CD14-positive monocyte (primary cell): ENCODE measurements at regions not wholly inside any gene's neighbourhood (a gene's known extent, or its start where the extent isn't known, plus 50 kb on each side); places are given as distances from the start of the nearest gene placed in this dataset.

Experiments
- DNase-seq, 3 donors: peaks; one replicate each; pipeline ENCODE4 v3.0.0-alpha.2; 2011 to 2022
- H2AFZ ChIP-seq: 2 replicates; pipeline ENCODE4 v1.6.0; 2012; ENCODE audit warnings: mild to moderate bottlenecking, low read depth, low read length, inconsistent platforms; ENCODE audit not compliant: insufficient read depth, poor library complexity, severe bottlenecking
- H3K27ac ChIP-seq, 2 donors: 1 replicate in 1 of 2; 2 replicates in 1 of 2; pipeline ENCODE4 v1.5.1; 2012 to 2013; ENCODE audit warnings: low read length in 2 of 2, control low read depth in 1 of 2, inconsistent platforms in 1 of 2, low read depth in 1 of 2, mild to moderate bottlenecking in 1 of 2
- H3K27me3 ChIP-seq, 2 donors: one replicate each; pipeline versions ENCODE4 v1.6.0 to v1.6.1; 2011 to 2013; ENCODE audit warnings: low read length in 2 of 2; ENCODE audit not compliant: control insufficient read depth in 2 of 2, insufficient read depth in 2 of 2
- H3K36me3 ChIP-seq, 2 donors: replicated peaks in 1 of 2; 1 replicate in 1 of 2; 2 replicates in 1 of 2; pipeline versions ENCODE4 v1.5.1 to v1.6.1; 2012 to 2013; ENCODE audit warnings: low read length in 2 of 2, control low read depth in 1 of 2, inconsistent platforms in 1 of 2, mild to moderate bottlenecking in 1 of 2; ENCODE audit not compliant: insufficient read depth in 2 of 2, control insufficient read depth in 1 of 2
- H3K4me1 ChIP-seq, 2 donors: 1 replicate in 1 of 2; 2 replicates in 1 of 2; pipeline versions ENCODE4 v1.5.1 to v1.6.1; 2012 to 2013; ENCODE audit warnings: low read length in 2 of 2, control low read depth in 1 of 2, inconsistent platforms in 1 of 2, mild to moderate bottlenecking in 1 of 2, moderate library complexity in 1 of 2; ENCODE audit not compliant: insufficient read depth in 2 of 2, control insufficient read depth in 1 of 2
- H3K4me2 ChIP-seq: replicated peaks from 2 replicates; pipeline ENCODE3; 2012; ENCODE audit warnings: low read length, moderate library complexity, mild to moderate bottlenecking; ENCODE audit not compliant: poor library complexity, severe bottlenecking; ENCODE audit errors: extremely low read depth
- H3K4me3 ChIP-seq, 3 experiments: fragments of 200-600 bp in 1 of 3; sonication (generic) in 1 of 3; replicated peaks in 1 of 3; 1 replicate in 2 of 3; 2 replicates in 1 of 3; pipeline ENCODE4 v1.5.1; 2011 to 2013; ENCODE audit warnings: low read length in 3 of 3, mild to moderate bottlenecking in 3 of 3, control low read depth in 2 of 3, low read depth in 2 of 3, inconsistent platforms in 1 of 3, moderate library complexity in 1 of 3
- H3K79me2 ChIP-seq: 2 replicates; pipeline ENCODE4 v1.6.0; 2012; ENCODE audit warnings: mild to moderate bottlenecking, control low read depth, inconsistent platforms, low read length, moderate library complexity; ENCODE audit not compliant: insufficient read depth
- H3K9ac ChIP-seq: 2 replicates; pipeline ENCODE4 v1.6.0; 2017; ENCODE audit warnings: low read length, mild to moderate bottlenecking; ENCODE audit not compliant: insufficient read depth, poor library complexity, severe bottlenecking
- H3K9me3 ChIP-seq, 2 donors: replicated peaks in 1 of 2; 1 replicate in 1 of 2; 2 replicates in 1 of 2; pipeline versions ENCODE4 v1.5.1 to v1.6.1; 2012 to 2013; ENCODE audit warnings: low read length in 2 of 2, control low read depth in 1 of 2; ENCODE audit not compliant: control insufficient read depth in 1 of 2, insufficient read depth in 1 of 2
- H4K20me1 ChIP-seq: 2 replicates; pipeline ENCODE4 v1.6.0; 2012; ENCODE audit warnings: mild to moderate bottlenecking, low read length, control low read depth, moderate library complexity; ENCODE audit not compliant: insufficient read depth
- H3K27ac Mint-ChIP-seq, 7 donors: one replicate each; pipeline ENCODE4 v1.8.0; 2020; ENCODE audit warnings: mild to moderate bottlenecking in 7 of 7, mixed read lengths in 7 of 7, moderate library complexity in 6 of 7, inconsistent platforms in 2 of 7
- H3K27me3 Mint-ChIP-seq, 3 donors: one replicate each; pipeline ENCODE4 v1.8.0; 2021 to 2022; ENCODE audit warnings: low read depth in 3 of 3, mild to moderate bottlenecking in 3 of 3, mixed read lengths in 3 of 3, moderate library complexity in 3 of 3, inconsistent platforms in 1 of 3
- H3K36me3 Mint-ChIP-seq, 2 donors: one replicate each; pipeline ENCODE4 v1.8.0; 2020; ENCODE audit warnings: mixed read lengths in 2 of 2, inconsistent platforms in 1 of 2, mild to moderate bottlenecking in 1 of 2
- H3K4me1 Mint-ChIP-seq: one replicate; pipeline ENCODE4 v1.8.0; 2020; ENCODE audit warnings: mild to moderate bottlenecking, mixed read lengths
- H3K4me3 Mint-ChIP-seq, 2 donors: one replicate each; pipeline ENCODE4 v1.8.0; 2020; ENCODE audit warnings: mild to moderate bottlenecking in 2 of 2, mixed read lengths in 2 of 2, moderate library complexity in 1 of 2
- H3K9me3 Mint-ChIP-seq, 7 donors: one replicate each; pipeline ENCODE4 v1.8.0; 2020 to 2022; ENCODE audit warnings: mixed read lengths in 7 of 7, mild to moderate bottlenecking in 6 of 7, moderate library complexity in 6 of 7, inconsistent platforms in 2 of 7
- WGBS: methylation state at CpG from one replicate; pipeline ENCODE4 v1.1.5; 2013; ENCODE audit warnings: missing lambda C conversion rate; ENCODE audit not compliant: insufficient coverage; 5-methylcytosine and 5-hydroxymethylcytosine counted together
- intact Hi-C, 2 donors: fragments of 100-400 bp; cut with micrococcal nuclease; formaldehyde crosslinking; loops; one replicate each; pipeline versions ENCODE4 v1.15.0 to v1.15.1; 2023
- TF ChIP-seq, protein P1 (sequence below): fragments of 200-600 bp; IDR thresholded peaks from one replicate; pipeline ENCODE4 v1.8.0; 2022; ENCODE audit warnings: antibody characterized with exemption, mild to moderate bottlenecking

DNA sequence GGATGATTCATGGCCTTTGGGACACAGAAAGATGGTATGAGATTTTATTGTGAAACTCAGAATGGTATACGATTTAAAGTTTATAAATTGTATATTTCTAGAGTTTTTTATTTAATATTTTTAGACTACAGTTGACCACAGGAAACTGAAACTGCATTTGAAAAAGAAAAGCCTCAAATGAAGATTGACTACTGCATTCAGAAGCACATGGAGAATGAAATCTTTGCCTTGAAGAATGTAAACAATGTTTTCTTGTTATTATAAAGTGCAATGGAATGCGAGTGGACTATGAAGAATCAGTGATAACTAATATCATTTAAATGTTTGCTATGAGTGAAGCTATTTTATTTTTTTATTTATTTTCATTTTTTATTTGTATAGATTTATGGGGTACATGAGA, 169.1 kb upstream of the CDH18 start:
- no peak overlapping the region for H3K4me3 Mint-ChIP-seq

DNA sequence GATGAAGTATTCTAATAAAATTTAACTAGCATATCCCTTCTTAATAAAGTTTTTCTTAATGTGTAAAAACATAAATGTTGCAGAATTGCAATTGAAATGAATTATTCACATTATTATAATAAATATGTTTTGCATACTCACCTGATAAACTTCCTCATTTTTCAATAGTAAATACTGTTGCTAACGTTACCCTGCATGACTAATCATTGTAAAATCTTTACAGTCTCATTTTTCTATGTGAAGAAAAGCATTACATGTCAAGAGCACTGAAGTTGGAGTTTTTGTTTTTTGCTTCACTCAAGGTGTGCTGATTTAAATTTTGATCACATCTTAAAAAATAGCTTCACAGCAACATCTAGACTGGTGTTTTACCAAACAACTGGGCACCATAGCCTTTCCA, 157.2 kb upstream of the CDH18 start:
- no peak overlapping the region for H3K27ac Mint-ChIP-seq
- Histone ChIP-seq H3K27me3 (no peaks in the 10 kb centered on the region), H3K4me3 (no peak overlapping the region), H3K79me2 (no peaks in the 10 kb centered on the region), H3K9me3 (peaks cover 2 to 7% of the 10 kb centered on the region in 2 donors), H2AFZ (no peak overlapping the region), H3K4me1 (no peaks in the 10 kb centered on the region), H4K20me1 (no peaks in the 10 kb centered on the region), H3K27ac (no peak overlapping the region), H3K4me2 (no peak overlapping the region), H3K36me3 (no peaks in the 10 kb centered on the region), H3K9ac (no peak overlapping the region)
- no peaks in the 10 kb centered on the region for H3K27me3 Mint-ChIP-seq
- TF ChIP-seq, protein P1, sequence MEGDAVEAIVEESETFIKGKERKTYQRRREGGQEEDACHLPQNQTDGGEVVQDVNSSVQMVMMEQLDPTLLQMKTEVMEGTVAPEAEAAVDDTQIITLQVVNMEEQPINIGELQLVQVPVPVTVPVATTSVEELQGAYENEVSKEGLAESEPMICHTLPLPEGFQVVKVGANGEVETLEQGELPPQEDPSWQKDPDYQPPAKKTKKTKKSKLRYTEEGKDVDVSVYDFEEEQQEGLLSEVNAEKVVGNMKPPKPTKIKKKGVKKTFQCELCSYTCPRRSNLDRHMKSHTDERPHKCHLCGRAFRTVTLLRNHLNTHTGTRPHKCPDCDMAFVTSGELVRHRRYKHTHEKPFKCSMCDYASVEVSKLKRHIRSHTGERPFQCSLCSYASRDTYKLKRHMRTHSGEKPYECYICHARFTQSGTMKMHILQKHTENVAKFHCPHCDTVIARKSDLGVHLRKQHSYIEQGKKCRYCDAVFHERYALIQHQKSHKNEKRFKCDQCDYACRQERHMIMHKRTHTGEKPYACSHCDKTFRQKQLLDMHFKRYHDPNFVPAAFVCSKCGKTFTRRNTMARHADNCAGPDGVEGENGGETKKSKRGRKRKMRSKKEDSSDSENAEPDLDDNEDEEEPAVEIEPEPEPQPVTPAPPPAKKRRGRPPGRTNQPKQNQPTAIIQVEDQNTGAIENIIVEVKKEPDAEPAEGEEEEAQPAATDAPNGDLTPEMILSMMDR = no peak
- intact Hi-C loops = no loop called here
- peaks cover 0 to 8% (median 2%) of the 10 kb centered on the region in 7 donors for H3K9me3 Mint-ChIP-seq
- H3K4me3 Mint-ChIP-seq = no peak overlapping the region
- no peaks in the 10 kb centered on the region for H3K36me3 Mint-ChIP-seq
- DNase-seq = no peak
- H3K4me1 Mint-ChIP-seq = no peaks in the 10 kb centered on the region
- WGBS = no CpG with 5 or more reads among the region's 1 CpG

More for the DNA sequence above, 169.1 kb upstream of the CDH18 start:
- TF ChIP-seq, protein P1 = no peak
- no CpG with 5 or more reads among the region's 2 CpGs for WGBS
- H3K9me3 Mint-ChIP-seq = peaks cover 0 to 6% (median 0%) of the 10 kb centered on the region in 7 donors
- no peak overlapping the region for H3K4me3 ChIP-seq
- no peaks in the 10 kb centered on the region for H3K27me3 Mint-ChIP-seq
- H3K36me3 Mint-ChIP-seq = no peaks in the 10 kb centered on the region
- no peak overlapping the region for H3K4me2 ChIP-seq
- no peak for DNase-seq
- H3K27ac Mint-ChIP-seq = no peak overlapping the region
- no peaks in the 10 kb centered on the region for H3K36me3 ChIP-seq
- intact Hi-C loops = no loop called here
- H3K27ac ChIP-seq = no peak overlapping the region
- no peaks in the 10 kb centered on the region for H4K20me1 ChIP-seq
- no peak overlapping the region for H3K9ac ChIP-seq
- no peaks in the 10 kb centered on the region for H3K27me3 ChIP-seq
- peaks cover 0 to 6% of the 10 kb centered on the region in 2 donors for H3K9me3 ChIP-seq
- H3K4me1 ChIP-seq = no peaks in the 10 kb centered on the region
- no peaks in the 10 kb centered on the region for H3K4me1 Mint-ChIP-seq
- no peak overlapping the region for H2AFZ ChIP-seq
- H3K79me2 ChIP-seq = no peaks in the 10 kb centered on the region
